GM19452 (cell line): ENCODE measurements at regions not wholly inside any gene's neighbourhood (a gene's known extent, or its start where the extent isn't known, plus 50 kb on each side); places are given as distances from the start of the nearest gene placed in this dataset.

ENCODE experiments used
- ATAC-seq: cut with Tn5 transposase; IDR thresholded peaks from one replicate; pipeline ENCODE4 v1.9.1; 2021; ENCODE audit not compliant: unreplicated experiment

- no peak for ATAC-seq
These were observed 914.3 kb upstream of the ARPP21 start for GRCh38 chr3:34724916-34725499.

DNA sequence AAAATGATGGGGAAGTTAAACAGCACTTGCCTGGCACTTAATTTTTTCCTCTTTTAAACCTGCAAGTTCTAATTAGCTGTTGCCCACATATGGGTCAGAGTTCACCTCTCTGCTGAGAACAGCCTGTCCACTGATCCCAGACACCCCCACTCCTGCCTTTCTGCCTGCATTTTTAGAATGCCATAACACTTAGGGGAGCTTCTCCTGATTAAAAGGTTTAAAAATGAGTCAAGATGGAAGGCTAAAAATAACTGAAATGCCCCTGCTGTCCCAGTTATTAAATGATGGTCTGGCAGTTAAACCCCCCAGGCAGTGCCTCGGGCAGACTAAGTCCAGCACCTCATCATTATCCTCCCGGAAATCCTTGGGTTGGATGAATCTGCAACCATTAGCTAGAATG, 913.6 kb upstream of the ARPP21 start:
- no peak for ATAC-seq

GRCh38 chr3:34727700-34728099, 911.6 kb upstream of the ARPP21 start:
- ATAC-seq, result no peak

DNA sequence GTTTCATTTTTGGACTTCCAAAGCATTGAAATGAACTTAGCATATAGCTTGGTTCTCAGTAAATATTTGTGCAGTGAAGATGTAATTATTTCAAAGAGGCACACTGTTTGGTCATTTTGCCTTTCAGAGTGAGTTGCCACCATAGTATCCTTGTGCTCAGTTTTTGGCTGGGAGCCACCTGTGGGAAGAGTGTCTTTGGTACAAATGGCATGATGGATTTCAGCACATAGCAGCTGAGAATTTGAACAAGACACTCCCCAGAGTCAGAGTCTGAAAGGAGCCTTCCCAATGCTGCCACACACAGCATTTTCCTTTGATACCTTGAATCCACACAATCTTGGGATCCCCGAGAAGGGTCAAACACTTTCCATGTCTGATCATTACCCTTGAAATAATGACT, 897.2 kb upstream of the ARPP21 start:
- ATAC-seq, result no peak

- ATAC-seq, result no peak
These were observed 880.6 kb upstream of the ARPP21 start for GRCh38 chr3:34758630-34759261.

- ATAC-seq, result no peak
These were observed 861.9 kb upstream of the ARPP21 start for GRCh38 chr3:34777386-34777785.

- no peak for ATAC-seq
These were observed 860.2 kb upstream of the ARPP21 start for GRCh38 chr3:34779092-34779491.

DNA sequence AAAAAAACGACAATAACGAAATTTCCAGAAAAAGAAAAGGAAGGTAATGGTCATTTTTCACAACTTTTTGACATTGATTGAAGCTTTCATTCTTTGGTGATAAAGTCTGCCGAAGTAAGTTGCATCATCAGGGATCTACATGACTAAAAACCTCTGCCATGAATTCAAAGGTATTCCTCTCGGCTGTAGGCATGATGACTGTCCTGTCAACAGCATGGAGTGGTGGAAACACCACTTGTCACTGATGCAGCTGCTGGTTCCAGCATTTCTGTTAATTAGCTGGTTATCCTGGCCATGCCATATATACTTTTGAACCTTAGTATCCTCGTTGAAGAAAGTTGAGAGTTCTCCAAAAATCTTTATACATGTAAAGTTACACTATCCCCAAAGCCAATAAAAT, 859.0 kb upstream of the ARPP21 start:
- ATAC-seq, result no peak

- no peak for ATAC-seq
These were observed 858.4 kb upstream of the ARPP21 start for GRCh38 chr3:34780973-34781372.

DNA sequence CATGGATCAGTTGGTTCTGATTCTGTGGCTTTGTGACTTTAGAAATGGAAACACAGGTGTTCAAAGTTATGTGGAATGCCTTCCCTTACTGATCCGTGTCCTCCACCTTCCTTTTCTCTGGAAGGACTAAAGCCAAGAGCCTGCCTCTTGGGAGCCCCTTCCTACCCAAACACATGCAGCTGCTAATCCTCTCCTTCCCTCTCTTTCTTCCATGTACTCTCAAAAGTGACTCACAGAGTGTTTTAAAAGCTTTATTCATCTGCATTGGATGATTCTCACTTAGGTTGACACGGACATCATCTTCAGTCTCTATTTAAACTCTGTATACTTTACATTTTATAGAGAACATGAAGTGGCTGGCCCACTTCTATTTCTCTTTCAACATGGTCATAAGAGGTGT, 856.5 kb upstream of the ARPP21 start:
- no peak for ATAC-seq

DNA sequence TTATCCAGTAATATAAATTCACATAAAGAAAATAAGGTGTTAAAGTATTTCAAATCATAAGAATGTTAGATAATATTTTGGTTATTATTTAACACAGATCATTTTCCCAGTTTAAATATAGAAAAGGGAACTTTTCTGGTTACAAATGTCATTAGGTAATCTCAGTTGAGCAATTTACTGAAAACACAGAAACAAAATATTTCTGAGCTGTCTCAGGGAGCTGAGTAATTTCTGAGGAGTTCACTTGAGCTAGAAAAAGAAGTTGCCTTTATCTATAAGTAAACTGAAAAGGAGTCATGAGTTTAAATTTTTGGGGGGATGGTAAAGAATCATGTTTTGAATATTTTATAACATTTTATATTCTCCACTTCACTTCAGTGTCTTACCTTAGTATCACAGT, 855.4 kb upstream of the ARPP21 start:
- ATAC-seq, result no peak

DNA sequence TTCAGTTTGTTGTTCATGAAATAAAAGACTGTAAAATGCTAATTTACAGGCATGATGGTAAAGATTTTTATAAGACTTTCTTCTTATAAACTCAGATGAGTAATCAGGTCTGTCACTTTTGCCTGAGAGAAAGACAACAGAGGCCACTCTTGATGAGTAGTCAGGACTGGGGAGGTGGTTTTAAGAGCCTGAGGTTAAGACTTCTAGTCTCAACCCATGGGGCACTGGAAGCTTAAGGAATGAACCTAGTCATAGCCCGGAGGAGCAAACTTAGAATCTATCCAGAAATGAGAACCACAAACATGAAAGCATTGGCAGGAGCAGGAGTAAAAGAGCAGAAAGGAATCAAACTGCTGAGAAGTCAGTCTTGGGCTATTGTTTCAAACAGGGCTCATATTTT, 846.3 kb upstream of the ARPP21 start:
- ATAC-seq, result no peak

DNA sequence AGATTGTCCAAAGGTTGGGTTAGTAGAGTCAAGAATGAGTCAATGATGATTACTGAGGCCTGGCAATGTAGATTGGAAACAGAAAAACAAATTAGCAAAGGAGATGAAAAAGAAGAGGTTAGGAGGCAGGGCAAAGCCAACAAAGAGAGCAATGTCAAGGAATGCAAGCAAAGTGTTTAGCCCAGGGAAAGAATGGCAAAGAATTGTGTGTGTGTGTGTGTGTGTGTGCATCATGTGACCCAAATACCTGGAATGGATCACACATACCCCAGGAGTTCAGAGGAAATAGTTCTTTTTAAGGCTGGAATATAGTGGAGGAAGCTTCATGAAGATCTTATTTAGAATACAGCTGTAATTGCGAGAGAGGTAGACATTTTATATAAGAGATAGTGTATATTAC, 831.7 kb upstream of the ARPP21 start:
- ATAC-seq, result no peak

DNA sequence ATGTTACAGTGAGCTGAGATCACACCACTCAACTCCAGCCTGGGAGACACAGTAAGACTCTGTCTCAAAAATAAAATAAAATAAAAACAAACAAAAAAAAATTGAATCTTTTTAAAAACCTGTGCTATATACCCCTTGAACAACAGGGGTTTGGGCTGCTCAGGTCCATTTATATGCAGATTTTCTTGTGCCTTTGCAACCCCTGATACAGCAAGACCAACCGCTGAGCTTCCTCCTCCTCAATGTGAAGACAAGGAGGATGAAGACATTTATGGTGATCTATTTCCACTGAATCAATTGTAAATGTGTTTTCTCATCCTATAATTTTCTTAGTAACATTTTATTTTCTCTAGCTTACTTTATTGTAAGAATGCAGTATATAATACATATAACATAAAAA, 831.0 kb upstream of the ARPP21 start:
- ATAC-seq, result no peak

DNA sequence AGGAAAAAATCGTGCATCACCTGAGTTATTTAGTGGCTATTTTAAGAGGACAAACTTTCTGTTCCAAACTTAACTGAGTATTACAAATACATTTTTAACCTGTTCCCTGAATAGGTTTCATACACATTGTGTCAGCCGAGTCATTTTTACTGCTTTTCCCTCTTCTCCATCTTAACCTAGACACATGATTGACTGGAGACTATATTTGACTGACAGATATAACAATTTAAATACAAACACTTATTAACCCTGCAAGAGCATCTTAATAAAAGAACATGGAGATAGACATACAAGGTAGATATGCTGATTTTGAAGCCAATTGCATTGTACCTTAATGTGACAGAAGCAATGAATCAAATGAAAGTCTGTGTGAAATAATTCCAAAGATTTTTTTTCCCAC, 810.5 kb upstream of the ARPP21 start:
- ATAC-seq, result no peak

DNA sequence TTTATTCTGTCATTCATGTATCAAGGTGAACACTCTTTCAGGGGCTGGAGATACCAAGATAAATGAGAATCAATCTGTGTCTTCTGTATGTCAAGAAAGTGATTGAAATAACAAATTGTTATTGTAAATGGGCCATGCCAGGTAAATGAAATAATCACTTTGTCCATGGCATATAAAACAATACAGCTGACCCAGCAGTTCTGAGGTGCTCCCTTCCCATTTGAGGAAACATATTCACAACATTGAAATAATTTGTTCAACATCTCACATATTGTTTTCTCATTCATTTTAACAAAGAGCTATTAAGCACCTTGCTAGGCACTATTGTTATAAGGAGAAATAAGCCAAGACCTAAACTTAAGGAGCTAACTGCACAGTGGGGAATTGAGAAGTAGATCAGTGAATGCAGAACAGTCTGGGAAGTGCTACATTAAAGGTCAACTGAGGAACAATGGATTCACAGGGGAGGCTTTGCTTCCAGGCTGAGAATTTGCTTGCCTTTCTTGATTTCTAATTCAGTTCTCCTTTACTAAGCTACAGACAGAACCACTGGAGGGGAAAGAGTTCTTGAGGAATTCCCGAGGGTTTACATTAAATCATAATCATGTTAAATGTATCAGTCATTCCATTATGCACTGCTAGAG, 806.3 kb upstream of the ARPP21 start:
- ATAC-seq, result no peak

GRCh38 chr3:34837848-34838741, 801.2 kb upstream of the ARPP21 start:
- no peak for ATAC-seq

DNA sequence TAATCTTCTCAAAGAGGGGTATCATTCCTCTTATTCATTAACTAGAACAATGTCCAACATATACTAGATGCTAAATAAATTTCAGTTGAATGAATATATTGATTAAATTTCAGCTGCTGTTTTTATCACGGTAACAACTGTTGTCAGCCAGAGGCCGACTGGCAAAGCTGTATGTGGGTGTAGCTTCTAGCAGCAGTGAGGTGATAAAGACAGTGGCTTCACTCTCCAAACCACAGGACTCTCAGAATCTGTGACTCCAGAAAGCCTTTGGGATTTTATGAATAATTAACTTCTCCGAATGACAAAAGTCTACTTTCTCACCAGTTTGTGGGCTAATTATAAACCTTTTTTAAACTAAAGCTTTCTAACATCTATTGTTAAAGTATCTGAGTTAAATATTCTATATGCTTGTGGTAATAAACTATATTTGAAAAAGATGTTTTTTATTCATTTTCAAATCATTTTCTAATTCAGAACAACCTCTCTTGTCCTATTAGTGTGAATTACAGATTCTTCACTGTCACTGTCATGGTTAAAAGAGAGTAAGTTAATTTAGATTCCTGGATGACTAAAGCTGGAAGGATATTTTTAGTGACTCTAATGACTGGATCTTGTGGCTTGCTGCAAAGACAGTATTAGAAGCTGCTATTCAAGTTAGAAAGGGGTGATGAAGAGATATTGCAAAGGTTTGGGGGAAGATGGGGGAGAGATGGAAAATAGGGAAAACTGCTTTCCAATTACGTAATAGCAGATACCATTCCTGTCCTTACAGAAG, 796.4 kb upstream of the ARPP21 start:
- ATAC-seq, result no peak

DNA sequence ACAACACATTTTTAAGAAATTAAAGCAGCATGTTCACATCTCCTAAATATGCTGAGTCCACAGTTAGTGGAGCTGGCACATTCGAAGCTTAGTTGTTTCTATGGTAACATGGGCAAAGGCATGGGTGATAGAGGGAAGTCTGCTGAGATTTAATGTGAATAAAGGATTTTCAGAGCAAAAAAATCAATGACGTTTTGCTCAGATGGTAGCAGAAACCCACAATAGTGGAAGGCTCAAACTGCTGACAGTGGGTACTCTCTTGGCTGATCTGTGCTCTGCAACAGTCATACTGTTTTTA, 795.1 kb upstream of the ARPP21 start:
- no peak for ATAC-seq

DNA sequence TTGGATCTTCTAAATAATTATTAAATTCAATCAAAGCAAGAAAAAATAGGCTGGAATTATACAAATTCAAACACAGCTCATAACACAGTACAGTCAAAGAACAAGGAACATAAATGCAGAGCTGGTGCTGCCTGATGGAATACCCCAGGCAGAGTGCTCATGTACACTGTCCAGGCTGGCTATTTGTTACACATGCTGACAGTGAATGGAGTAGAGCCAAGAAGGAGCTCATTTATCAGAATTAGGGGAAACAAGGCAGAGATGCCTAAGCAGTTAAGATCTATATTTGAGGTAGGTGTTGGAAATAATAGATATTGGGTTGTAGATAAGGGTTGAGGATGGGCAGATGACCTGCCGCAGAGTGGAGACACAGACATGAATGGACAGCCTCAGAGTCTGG, 788.2 kb upstream of the ARPP21 start:
- no peak for ATAC-seq

DNA sequence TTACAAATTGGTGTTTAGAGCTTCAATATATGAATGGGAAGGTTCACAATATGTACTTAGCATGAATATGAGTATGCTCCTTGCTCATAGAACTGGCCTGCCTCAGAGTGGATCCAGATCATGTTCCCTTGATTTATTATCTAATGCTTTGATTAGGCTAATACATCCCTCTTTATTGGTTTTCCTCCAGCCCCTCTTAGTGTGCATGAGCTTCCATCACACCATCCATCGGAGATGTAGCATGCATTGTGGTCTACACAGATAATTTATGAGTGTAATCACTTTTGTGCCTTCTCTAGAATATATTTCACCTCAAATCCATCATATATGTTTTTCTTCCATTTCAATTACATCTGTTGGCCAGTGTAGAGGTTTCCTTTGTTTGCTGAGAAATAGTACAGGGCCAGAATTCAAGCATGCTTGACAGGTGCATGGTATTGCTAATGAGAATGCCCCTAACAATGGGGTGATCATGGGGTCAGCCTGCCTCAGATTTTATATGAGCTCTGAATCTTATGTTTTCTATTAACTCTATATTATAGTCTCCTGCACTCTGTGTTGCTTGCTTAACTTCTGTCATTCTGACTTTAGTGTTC, 786.4 kb upstream of the ARPP21 start:
- ATAC-seq, result no peak
